Right renal cortex interstitium (tissue), 3 donors: ENCODE measurements at regions not wholly inside any gene's neighbourhood (a gene's known extent, or its start where the extent isn't known, plus 50 kb on each side); places are given as distances from the start of the nearest gene placed in this dataset.
"Not testable (repeated sequence)": the region's sequence is repeated elsewhere in the genome, so short reads cannot be mapped to it uniquely, and the experiment has no call there.

Experiments
- DNase-seq, 3 donors: peaks; one replicate each; pipeline ENCODE4 v3.0.0-alpha.2; 2013; ENCODE audit warnings: low read depth in 3 of 3, low spot score in 2 of 3

GRCh38 chr2:359047-359446, 71.2 kb upstream of the ALKAL2 start:
- DNase-seq = no peak

GRCh38 chr2:357811-358210, 69.9 kb upstream of the ALKAL2 start:
- DNase-seq = no peak

- DNase-seq = not testable (repeated sequence)
Observed at GRCh38 chr2:356304-356703, 68.4 kb upstream of the ALKAL2 start.

GRCh38 chr2:355773-356172, 67.9 kb upstream of the ALKAL2 start:
- no peak for DNase-seq

- no peak for DNase-seq
Observed at GRCh38 chr2:352696-353095, 64.8 kb upstream of the ALKAL2 start.

GRCh38 chr2:349390-349789, 61.5 kb upstream of the ALKAL2 start:
- no peak for DNase-seq

GRCh38 chr2:348361-348916, 60.5 kb upstream of the ALKAL2 start:
- DNase-seq = no peak

- DNase-seq = no peak
Observed at GRCh38 chr2:344811-345210, 56.9 kb upstream of the ALKAL2 start.

GRCh38 chr2:343355-343754, 55.5 kb upstream of the ALKAL2 start:
- DNase-seq = no peak

- no peak for DNase-seq
Observed at GRCh38 chr2:341912-342311, 54.0 kb upstream of the ALKAL2 start.

- DNase-seq = no peak
Observed at GRCh38 chr2:341017-341542, 53.2 kb upstream of the ALKAL2 start.
